NOMO-1 (cell line): ENCODE measurements at regions not wholly inside any gene's neighbourhood (a gene's known extent, or its start where the extent isn't known, plus 50 kb on each side); places are given as distances from the start of the nearest gene placed in this dataset.

ENCODE experiments used
- DNase-seq, 2 experiments: peaks; one replicate each; lab custom pipeline; 2025; ENCODE audit not compliant: unreplicated experiment in 2 of 2; lab: John Stamatoyannopoulos, UW

- DNase-seq, result no peak
Observed at GRCh38 chr1:83689921-83690868, 308.7 kb downstream of the TTLL7 start.

DNA sequence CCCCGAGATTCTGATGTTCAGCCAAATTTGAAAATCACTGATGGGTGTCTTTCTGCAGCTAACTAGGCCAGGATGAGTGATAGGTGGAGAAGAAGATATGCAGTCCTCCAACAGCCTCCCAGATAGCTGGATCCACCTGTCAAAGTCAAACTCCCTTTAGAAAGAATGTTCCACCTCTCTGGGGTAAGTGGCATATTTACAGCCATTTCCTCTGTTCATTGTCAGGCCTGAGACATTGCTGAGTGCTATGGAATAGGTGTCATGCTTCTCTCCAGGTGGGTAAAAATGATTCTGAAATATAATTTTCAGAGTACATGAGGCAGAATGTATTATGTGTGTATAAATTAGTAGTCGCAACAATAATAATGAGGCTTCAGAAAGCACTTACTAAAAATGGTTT, 316.8 kb downstream of the TTLL7 start:
- DNase-seq, result no peak

- DNase-seq, result no peak
Observed at GRCh38 chr1:83676106-83676505, 322.8 kb downstream of the TTLL7 start.

- no peak for DNase-seq
Observed at GRCh38 chr1:83673312-83673711, 325.6 kb downstream of the TTLL7 start.

- no peak for DNase-seq
Observed at GRCh38 chr1:83671586-83671985, 327.3 kb downstream of the TTLL7 start.

DNA sequence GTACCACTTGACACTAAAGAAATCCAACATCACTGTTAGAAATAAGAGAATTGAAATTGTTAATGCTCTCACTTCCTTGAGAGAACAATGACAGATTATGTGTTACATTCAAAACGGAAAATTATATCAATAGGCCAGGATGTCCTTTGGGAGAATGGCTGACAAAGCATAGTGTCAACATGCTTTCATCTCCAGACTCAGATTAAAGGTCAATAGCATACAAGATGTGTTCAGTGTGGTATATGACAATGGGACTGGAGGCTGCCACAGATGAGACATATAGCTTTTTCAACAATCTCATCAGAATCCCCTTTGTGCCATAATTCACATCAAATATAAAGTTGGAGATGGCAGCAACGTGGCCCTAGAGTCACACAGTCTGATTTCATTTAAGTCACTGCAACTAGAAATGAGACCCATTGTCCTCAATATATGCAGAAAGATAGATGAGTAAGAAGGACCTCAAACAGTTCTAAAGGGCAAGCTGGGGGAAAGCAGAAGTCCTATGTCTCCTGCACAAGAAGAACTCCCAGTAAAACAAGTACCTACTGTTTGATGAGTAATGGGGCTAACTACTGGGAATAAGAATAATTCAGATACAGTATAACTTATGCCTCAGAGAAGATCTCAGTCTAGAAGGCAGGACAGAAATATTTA, 327.9 kb downstream of the TTLL7 start:
- no peak for DNase-seq

DNA sequence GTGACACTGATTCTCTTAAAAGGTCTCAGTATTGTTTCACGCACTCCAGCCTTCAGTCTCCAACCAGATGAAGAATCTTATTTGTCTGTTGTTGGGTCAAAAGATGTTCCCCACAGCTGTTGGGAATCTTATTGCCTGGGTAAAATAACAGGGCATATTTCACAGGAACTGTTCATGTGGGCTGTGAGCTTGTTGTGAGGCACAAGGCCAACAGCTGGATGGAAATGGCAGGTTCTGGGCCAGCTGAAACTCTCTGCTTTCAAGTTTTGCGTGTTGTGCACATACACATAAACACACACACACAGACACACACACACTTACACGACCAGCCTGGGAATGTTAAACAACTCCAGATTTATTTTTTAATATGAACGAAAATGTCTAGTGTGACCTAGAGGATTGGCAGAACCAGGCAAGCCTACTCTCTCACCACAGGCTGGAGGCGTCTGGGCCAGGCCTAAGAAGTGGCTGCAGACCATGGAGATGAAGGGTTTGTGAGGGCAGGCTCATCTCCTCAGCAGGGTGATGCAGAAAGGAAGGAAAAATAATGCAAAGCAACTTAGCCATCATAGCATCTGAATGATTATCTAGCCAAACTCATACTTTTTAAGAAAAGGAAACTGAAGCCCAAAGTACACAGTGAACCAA, 357.0 kb downstream of the TTLL7 start:
- DNase-seq, result no peak

GRCh38 chr1:83641206-83641658, 357.7 kb downstream of the TTLL7 start:
- DNase-seq, result no peak

- DNase-seq, result no peak
Observed at GRCh38 chr1:83639785-83640184, 359.1 kb downstream of the TTLL7 start.

- DNase-seq, result no peak
Observed at GRCh38 chr1:83637586-83637985, 361.3 kb downstream of the TTLL7 start.

- no peak for DNase-seq
Observed at GRCh38 chr1:83637009-83637408, 361.9 kb downstream of the TTLL7 start.

DNA sequence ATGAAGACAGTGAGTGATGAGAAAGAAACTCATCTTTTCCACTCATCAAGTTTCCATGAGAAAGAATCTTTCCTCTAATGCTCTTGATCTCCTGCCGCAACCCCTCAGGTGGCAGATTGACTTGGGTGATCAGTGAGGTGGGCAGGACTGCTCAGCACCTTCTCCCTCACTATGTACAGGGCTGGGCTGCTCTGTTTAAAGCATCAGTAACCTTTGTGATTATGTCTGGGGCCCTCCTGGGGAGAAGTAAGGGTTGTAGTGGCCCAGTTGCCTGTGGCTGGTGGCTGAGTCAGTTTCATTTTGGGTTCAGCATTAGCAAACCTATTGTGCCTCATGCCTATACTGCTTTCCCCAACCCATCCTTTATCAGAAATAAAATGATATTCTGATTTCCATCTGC, 366.0 kb downstream of the TTLL7 start:
- no peak for DNase-seq

GRCh38 chr1:83631851-83632250, 367.1 kb downstream of the TTLL7 start:
- DNase-seq, result no peak

DNA sequence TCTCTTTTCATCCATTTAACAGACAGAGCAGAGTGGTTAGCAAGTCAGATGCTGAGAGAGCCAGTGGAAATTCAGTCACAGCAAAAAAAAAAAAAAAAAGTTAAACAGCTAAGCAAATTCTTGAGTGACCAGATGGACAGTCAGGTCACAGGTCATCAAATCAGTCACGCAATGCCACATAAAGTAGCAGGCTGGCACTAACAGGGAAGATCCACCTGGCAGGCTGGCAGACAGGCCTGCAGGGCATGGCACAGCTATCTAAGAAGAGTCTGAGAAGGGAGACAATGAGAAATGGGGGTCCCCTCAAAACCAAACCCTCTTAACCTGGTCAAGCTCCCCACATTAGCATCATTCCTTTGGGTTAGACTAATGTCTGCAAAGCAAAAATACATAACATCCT, 371.9 kb downstream of the TTLL7 start:
- DNase-seq, result no peak

GRCh38 chr1:83626603-83627002, 372.3 kb downstream of the TTLL7 start:
- DNase-seq, result no peak

- DNase-seq, result no peak
Observed at GRCh38 chr1:83625646-83626045, 373.3 kb downstream of the TTLL7 start.

- no peak for DNase-seq
Observed at GRCh38 chr1:83620016-83620415, 378.9 kb downstream of the TTLL7 start.

GRCh38 chr1:83619170-83619896, 379.6 kb downstream of the TTLL7 start:
- DNase-seq, result no peak

GRCh38 chr1:83617883-83618282, 381.0 kb downstream of the TTLL7 start:
- DNase-seq, result no peak

- DNase-seq, result no peak
Observed at GRCh38 chr1:83615370-83615769, 383.6 kb downstream of the TTLL7 start.

DNA sequence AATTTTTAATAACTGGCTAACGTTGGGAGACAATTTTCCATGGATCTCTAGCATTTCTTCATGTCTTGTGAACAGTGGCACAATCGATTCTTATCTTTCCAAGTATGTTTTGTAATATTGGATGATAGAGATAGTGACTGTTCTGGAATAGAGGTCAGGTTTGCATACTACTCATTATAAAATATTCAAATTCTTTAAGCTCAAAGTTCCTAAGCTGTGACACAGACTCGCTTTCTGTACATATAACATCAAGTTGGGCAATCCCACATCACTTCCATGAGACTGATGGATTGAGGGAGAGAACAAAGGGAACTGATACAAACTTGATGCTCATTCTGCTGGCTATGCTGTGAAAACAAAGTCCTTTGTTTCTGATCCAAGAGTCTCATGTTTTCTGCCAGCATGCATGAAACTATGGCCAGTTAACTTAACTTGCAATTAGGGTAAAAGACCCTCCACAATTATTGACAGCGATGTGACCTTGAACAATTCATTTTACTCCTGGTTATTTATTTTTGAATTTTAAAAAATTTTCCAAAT, 392.4 kb downstream of the TTLL7 start:
- DNase-seq, result no peak
